ENCODE measurements at regions not wholly inside any gene's neighbourhood (a gene's known extent, or its start where the extent isn't known, plus 50 kb on each side); places are given as distances from the start of the nearest gene placed in this dataset.

GRCh38 chr18:38868757-38869156 lies 1303.2 kb upstream of the CELF4 start:
- no peaks in the 10 kb centered on the region for H4K20me1 ChIP-seq (replicated peaks; ENCODE audit: control insufficient read depth, extremely low read depth, insufficient read depth, low read length)
- H3K4me3 ChIP-seq (replicated peaks in 1 of 3; ENCODE audit: insufficient read depth in 1 of 3, low read depth in 1 of 3, low read length in 3 of 3) = no peak overlapping the region
- intact Hi-C loops (cut with micrococcal nuclease) = no loop called here
- H3K27me3 ChIP-seq (ENCODE audit: control insufficient read depth in 2 of 2, insufficient read depth in 2 of 2, low read length in 2 of 2) = no peaks in the 10 kb centered on the region
- no peak for TF ChIP-seq MAX (IDR thresholded peaks at IDR 0.05; ENCODE audit: insufficient read depth, insufficient read length)
- TF ChIP-seq POLR2AphosphoS5 (IDR thresholded peaks at IDR 0.05; ENCODE audit: insufficient read depth, low read depth, low read length) = no peak
- no peak for TF ChIP-seq JUN (IDR thresholded peaks at IDR 0.05; ENCODE audit: borderline replicate concordance, insufficient read depth, insufficient read length, low read depth)
- no peak for TF ChIP-seq POLR2A (IDR thresholded peaks at IDR 0.05; ENCODE audit: low read depth, low read length)
- TF ChIP-seq EZH2 (IDR thresholded peaks at IDR 0.05; ENCODE audit: borderline replicate concordance, low read depth, low read length, severe bottlenecking) = no peak
- no peak for TF ChIP-seq MYC (IDR thresholded peaks at IDR 0.05; ENCODE audit: low read depth, low read length)
- TF ChIP-seq GATA2 (IDR thresholded peaks at IDR 0.05; ENCODE audit: insufficient read depth, insufficient read length, low read depth, low read length) = no peak
- no peak for TF ChIP-seq CTCF (IDR thresholded peaks at IDR 0.05; ENCODE audit: extremely low read depth in 1 of 2, insufficient read depth in 1 of 2, low read depth in 1 of 2, low read length in 2 of 2)
- H3K36me3 ChIP-seq (ENCODE audit: control insufficient read depth in 2 of 2, extremely low read depth in 1 of 2, insufficient read depth in 2 of 2, low read length in 2 of 2) = no peaks in the 10 kb centered on the region
- no peaks in the 10 kb centered on the region for H3K4me1 ChIP-seq (ENCODE audit: control insufficient read depth, extremely low read depth, insufficient read depth, low read length)
- no peak overlapping the region for H3K4me2 ChIP-seq (ENCODE audit: insufficient read depth, low read length)
- no peaks in the 10 kb centered on the region for H3K79me2 ChIP-seq (ENCODE audit: control insufficient read depth, insufficient read depth, low read length)
- ChIA-PET CTCF (no interaction called here), POLR2A (no interaction called here)
- DNase-seq (ENCODE audit: low read depth, low spot score) (no peak), FAIRE-seq (no peak)
- BruUV-seq (replicated peaks) = no TSS peak
- no peak overlapping the region for H2AFZ ChIP-seq (ENCODE audit: low read depth, low read length)
- no peak overlapping the region for H3K9ac ChIP-seq (replicated peaks; ENCODE audit: extremely low read depth, insufficient read depth, low read length)
- H3K9me3 ChIP-seq (replicated peaks; ENCODE audit: control insufficient read depth, insufficient read depth, low read length) = no peaks in the 10 kb centered on the region
- H3K9me1 ChIP-seq (replicated peaks; ENCODE audit: control insufficient read depth, extremely low read depth, insufficient read depth, low read length) = no peaks in the 10 kb centered on the region
- dilution Hi-C loops (cut with MboI; ENCODE audit: extremely low pct_ligation_motif_present, low sequenced_read_pairs) = no loop called here
- H3K27ac ChIP-seq (ENCODE audit: insufficient read depth, low read depth, low read length) = no peak overlapping the region

All from endothelial cell of umbilical vein (primary cell).